Mesothelial cell of epicardium (in vitro differentiated cells): ENCODE measurements at regions not wholly inside any gene's neighbourhood (a gene's known extent, or its start where the extent isn't known, plus 50 kb on each side); places are given as distances from the start of the nearest gene placed in this dataset.

ENCODE experiments used
- DNase-seq, 2 experiments: peaks; one replicate each; pipeline ENCODE4 v3.0.0; 2021; ENCODE audit warnings: low spot score in 2 of 2; ENCODE audit not compliant: unreplicated experiment in 2 of 2
- H3K27ac Mint-ChIP-seq: 2 replicates; pipeline ENCODE4 v1.8.0; 2021; ENCODE audit warnings: mixed read lengths
- H3K27me3 Mint-ChIP-seq: 2 replicates; pipeline ENCODE4 v1.8.0; 2021; ENCODE audit warnings: low read depth, mixed read lengths
- H3K36me3 Mint-ChIP-seq: 2 replicates; pipeline ENCODE4 v1.8.0; 2021; ENCODE audit warnings: mixed read lengths
- H3K4me1 Mint-ChIP-seq: 2 replicates; pipeline ENCODE4 v1.8.0; 2021; ENCODE audit warnings: mixed read lengths
- H3K4me3 Mint-ChIP-seq: 2 replicates; pipeline ENCODE4 v1.8.0; 2021; ENCODE audit warnings: mild to moderate bottlenecking, moderate library complexity, mixed read lengths
- H3K9me3 Mint-ChIP-seq: 2 replicates; pipeline ENCODE4 v1.8.0; 2021; ENCODE audit warnings: mixed read lengths
- TF ChIP-seq, protein P1 (sequence below): fragments of 200-600 bp; sonication (generic); IDR thresholded peaks from one replicate; pipeline ENCODE4 v1.5.0; 2021; ENCODE audit warnings: antibody characterized with exemption; ENCODE audit not compliant: unreplicated experiment

- Mint-ChIP-seq H3K27ac (peak overlapping the region; percentile 13), H3K9me3 (no peaks in the 10 kb centered on the region), H3K4me3 (no peak overlapping the region), H3K4me1 (peaks cover 19% of the 10 kb centered on the region), H3K36me3 (no peaks in the 10 kb centered on the region), H3K27me3 (no peaks in the 10 kb centered on the region)
- DNase-seq = no peak
- TF ChIP-seq, protein P1, sequence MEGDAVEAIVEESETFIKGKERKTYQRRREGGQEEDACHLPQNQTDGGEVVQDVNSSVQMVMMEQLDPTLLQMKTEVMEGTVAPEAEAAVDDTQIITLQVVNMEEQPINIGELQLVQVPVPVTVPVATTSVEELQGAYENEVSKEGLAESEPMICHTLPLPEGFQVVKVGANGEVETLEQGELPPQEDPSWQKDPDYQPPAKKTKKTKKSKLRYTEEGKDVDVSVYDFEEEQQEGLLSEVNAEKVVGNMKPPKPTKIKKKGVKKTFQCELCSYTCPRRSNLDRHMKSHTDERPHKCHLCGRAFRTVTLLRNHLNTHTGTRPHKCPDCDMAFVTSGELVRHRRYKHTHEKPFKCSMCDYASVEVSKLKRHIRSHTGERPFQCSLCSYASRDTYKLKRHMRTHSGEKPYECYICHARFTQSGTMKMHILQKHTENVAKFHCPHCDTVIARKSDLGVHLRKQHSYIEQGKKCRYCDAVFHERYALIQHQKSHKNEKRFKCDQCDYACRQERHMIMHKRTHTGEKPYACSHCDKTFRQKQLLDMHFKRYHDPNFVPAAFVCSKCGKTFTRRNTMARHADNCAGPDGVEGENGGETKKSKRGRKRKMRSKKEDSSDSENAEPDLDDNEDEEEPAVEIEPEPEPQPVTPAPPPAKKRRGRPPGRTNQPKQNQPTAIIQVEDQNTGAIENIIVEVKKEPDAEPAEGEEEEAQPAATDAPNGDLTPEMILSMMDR = no peak
Observed at GRCh38 chr5:154583671-154584177, 105.7 kb upstream of the HAND1 start.

GRCh38 chr5:154580422-154580821, 102.4 kb upstream of the HAND1 start:
- DNase-seq = no peak
- Mint-ChIP-seq H3K27me3 (no peaks in the 10 kb centered on the region), H3K4me1 (peaks cover 23% of the 10 kb centered on the region), H3K4me3 (no peak overlapping the region), H3K9me3 (no peaks in the 10 kb centered on the region), H3K27ac (peak overlapping the region; percentile 7), H3K36me3 (no peaks in the 10 kb centered on the region)
- TF ChIP-seq, protein P1 = no peak

- H3K36me3 Mint-ChIP-seq = no peaks in the 10 kb centered on the region
- no peak for DNase-seq
- peaks cover 17% of the 10 kb centered on the region for H3K4me1 Mint-ChIP-seq
- H3K27ac Mint-ChIP-seq = peak overlapping the region; percentile 56
- H3K9me3 Mint-ChIP-seq = no peaks in the 10 kb centered on the region
- H3K4me3 Mint-ChIP-seq = no peak overlapping the region
- TF ChIP-seq, protein P1 = no peak
- peaks cover 3% of the 10 kb centered on the region for H3K27me3 Mint-ChIP-seq
Observed at GRCh38 chr5:154577416-154577815, 99.4 kb upstream of the HAND1 start.

- H3K4me3 Mint-ChIP-seq = no peak overlapping the region
- no peaks in the 10 kb centered on the region for H3K36me3 Mint-ChIP-seq
- peak in 1 of 2 experiments; percentile 45 for DNase-seq
- H3K27me3 Mint-ChIP-seq = peaks cover 3% of the 10 kb centered on the region
- TF ChIP-seq, protein P1 = no peak
- H3K27ac Mint-ChIP-seq = no peak overlapping the region
- peaks cover 17% of the 10 kb centered on the region for H3K4me1 Mint-ChIP-seq
- no peaks in the 10 kb centered on the region for H3K9me3 Mint-ChIP-seq
Observed at GRCh38 chr5:154576429-154576806, 98.4 kb upstream of the HAND1 start.

GRCh38 chr5:154575546-154576428, 97.8 kb upstream of the HAND1 start:
- Mint-ChIP-seq H3K9me3 (no peaks in the 10 kb centered on the region), H3K27me3 (peaks cover 3% of the 10 kb centered on the region), H3K4me3 (no peak overlapping the region), H3K4me1 (peaks cover 17% of the 10 kb centered on the region), H3K27ac (no peak overlapping the region), H3K36me3 (no peaks in the 10 kb centered on the region)
- TF ChIP-seq, protein P1 = no peak
- no peak for DNase-seq
